Activated T-helper 1 cell treated with anti-CD3 and anti-CD28 coated beads, Interleukin-12 subunit alpha, Interleukin-12 subunit beta, Interleukin-2, Interleukin-4 antibody, amounts not matched to agents 30 ng/mL and 10 ng/mL and 1 ng/mL, durations not matched to agents 14 hours and 24 hours and 36 hours (primary cell): ENCODE measurements at regions not wholly inside any gene's neighbourhood (a gene's known extent, or its start where the extent isn't known, plus 50 kb on each side); places are given as distances from the start of the nearest gene placed in this dataset.

Experiments
- DNase-seq: peaks from one replicate; pipeline ENCODE4 v3.0.0; 2021; ENCODE audit warnings: low spot score
- H3K27ac Mint-ChIP-seq: one replicate; pipeline ENCODE4 v1.8.0; 2021; ENCODE audit warnings: mild to moderate bottlenecking, mixed read lengths
- H3K27me3 Mint-ChIP-seq: one replicate; pipeline ENCODE4 v1.8.0; 2022; ENCODE audit warnings: mild to moderate bottlenecking, moderate library complexity, mixed read lengths; ENCODE audit not compliant: insufficient read depth
- H3K36me3 Mint-ChIP-seq: one replicate; pipeline ENCODE4 v1.8.0; 2021; ENCODE audit warnings: low read depth, mixed read lengths
- H3K4me1 Mint-ChIP-seq: one replicate; pipeline ENCODE4 v1.8.0; 2021; ENCODE audit warnings: low read depth, mixed read lengths
- H3K4me3 Mint-ChIP-seq: one replicate; pipeline ENCODE4 v1.8.0; 2021; ENCODE audit warnings: mild to moderate bottlenecking, moderate library complexity, mixed read lengths
- H3K9me3 Mint-ChIP-seq: one replicate; pipeline ENCODE4 v1.8.0; 2021; ENCODE audit warnings: mixed read lengths
- intact Hi-C: fragments of 100-400 bp; cut with micrococcal nuclease; formaldehyde crosslinking; loops from one replicate; pipeline ENCODE4 v1.15.1; 2024

- H3K4me1 Mint-ChIP-seq: no peaks in the 10 kb centered on the region
- no peak for DNase-seq
- peaks cover 2% of the 10 kb centered on the region for H3K27me3 Mint-ChIP-seq
- no peak overlapping the region for H3K4me3 Mint-ChIP-seq
- H3K36me3 Mint-ChIP-seq: no peaks in the 10 kb centered on the region
- intact Hi-C loops: no loop called here
- no peak overlapping the region for H3K27ac Mint-ChIP-seq
- no peaks in the 10 kb centered on the region for H3K9me3 Mint-ChIP-seq
Observed at GRCh38 chr10:94213001-94213530, 149.7 kb downstream of the NOC3L start.

DNA sequence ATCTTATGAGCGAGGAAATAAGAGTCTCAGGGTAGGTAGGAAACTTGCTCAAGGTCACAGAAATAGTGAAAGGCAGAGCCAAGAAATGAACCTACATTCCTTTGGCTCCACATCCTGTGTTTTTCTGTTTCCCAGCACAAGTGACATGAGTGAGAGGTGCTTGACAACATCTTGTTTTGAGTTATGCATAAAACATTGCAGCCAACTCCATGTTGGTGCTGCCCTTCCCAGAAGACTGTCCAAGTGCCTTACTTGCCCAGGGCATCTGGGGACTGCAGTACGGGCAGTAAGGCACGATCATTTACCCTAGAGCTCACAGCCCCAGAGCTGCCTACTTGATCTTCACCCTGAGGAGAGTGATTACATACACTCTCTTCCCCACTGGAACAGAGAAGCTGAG is 148.8 kb downstream of the NOC3L start:
- no peak overlapping the region for H3K27ac Mint-ChIP-seq
- H3K36me3 Mint-ChIP-seq: no peaks in the 10 kb centered on the region
- H3K4me3 Mint-ChIP-seq: no peak overlapping the region
- intact Hi-C loops: no loop called here
- H3K27me3 Mint-ChIP-seq: peaks cover 5% of the 10 kb centered on the region
- DNase-seq: no peak
- no peaks in the 10 kb centered on the region for H3K9me3 Mint-ChIP-seq
- H3K4me1 Mint-ChIP-seq: no peaks in the 10 kb centered on the region

DNA sequence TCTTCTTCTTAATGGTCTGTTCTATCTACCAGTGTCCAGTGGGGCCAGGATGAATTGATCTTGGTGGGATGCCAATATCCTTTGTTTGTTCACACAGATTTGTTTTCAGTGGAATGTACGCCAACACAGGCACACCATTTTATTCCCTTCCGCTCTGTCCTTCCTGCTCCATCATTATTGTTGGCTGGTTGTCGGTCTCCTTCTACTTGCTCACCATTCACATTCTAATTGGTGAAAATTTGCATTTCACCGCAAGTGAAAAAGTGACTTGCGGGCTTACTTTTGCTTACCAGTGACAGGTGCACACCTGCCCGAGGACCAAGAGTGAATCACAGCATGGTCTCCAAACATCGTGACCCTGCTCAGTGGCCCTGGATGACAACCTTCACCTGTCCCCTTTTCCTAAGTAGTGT is 148.3 kb downstream of the NOC3L start:
- peaks cover 5% of the 10 kb centered on the region for H3K27me3 Mint-ChIP-seq
- DNase-seq: no peak
- no peak overlapping the region for H3K27ac Mint-ChIP-seq
- intact Hi-C loops: no loop called here
- no peaks in the 10 kb centered on the region for H3K4me1 Mint-ChIP-seq
- H3K4me3 Mint-ChIP-seq: no peak overlapping the region
- no peaks in the 10 kb centered on the region for H3K9me3 Mint-ChIP-seq
- H3K36me3 Mint-ChIP-seq: no peaks in the 10 kb centered on the region

DNA sequence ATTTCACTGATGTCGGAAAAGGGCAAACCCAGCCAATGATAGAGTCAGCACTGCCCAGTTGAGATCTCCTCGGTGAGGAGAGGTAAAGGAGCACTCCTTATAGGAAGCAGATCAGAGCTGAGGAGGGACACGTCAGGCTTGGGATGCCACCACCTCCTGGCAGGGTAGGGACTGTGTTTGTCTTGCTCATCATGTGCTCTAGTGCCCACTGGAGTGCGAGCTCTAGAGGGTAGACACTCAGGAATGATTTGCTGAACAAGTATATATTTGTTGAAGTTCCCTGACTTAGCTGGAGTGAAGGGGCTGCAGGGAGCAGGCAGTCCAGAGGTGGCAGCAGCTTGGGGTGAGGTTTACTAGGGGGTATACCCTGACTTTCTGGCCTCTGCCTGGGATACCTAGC is 146.5 kb downstream of the NOC3L start:
- intact Hi-C loops: no loop called here
- peaks cover 5% of the 10 kb centered on the region for H3K27me3 Mint-ChIP-seq
- H3K27ac Mint-ChIP-seq: no peak overlapping the region
- DNase-seq: no peak
- no peaks in the 10 kb centered on the region for H3K4me1 Mint-ChIP-seq
- no peak overlapping the region for H3K4me3 Mint-ChIP-seq
- H3K36me3 Mint-ChIP-seq: no peaks in the 10 kb centered on the region
- no peaks in the 10 kb centered on the region for H3K9me3 Mint-ChIP-seq

DNA sequence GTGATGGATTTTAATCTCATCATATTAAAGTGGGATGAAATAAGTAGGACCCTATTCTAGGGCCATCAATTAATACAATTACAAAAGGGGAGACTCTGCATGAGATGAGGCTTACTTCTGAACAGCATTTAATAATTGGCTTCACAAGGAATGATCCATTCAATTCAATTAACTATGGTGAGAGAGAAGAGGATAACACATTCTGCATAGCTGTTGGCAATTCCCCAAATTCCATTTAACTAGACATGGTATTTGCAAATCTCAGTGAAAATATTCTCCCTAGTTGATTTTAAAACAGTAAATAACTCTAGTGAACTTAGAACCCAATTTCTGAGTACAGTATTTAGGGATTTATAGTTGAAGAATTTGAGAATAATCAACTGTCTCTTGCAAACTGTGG is 145.3 kb downstream of the NOC3L start:
- no peaks in the 10 kb centered on the region for H3K36me3 Mint-ChIP-seq
- intact Hi-C loops: no loop called here
- DNase-seq: no peak
- peaks cover 5% of the 10 kb centered on the region for H3K27me3 Mint-ChIP-seq
- no peaks in the 10 kb centered on the region for H3K9me3 Mint-ChIP-seq
- H3K4me1 Mint-ChIP-seq: no peaks in the 10 kb centered on the region
- H3K27ac Mint-ChIP-seq: no peak overlapping the region
- H3K4me3 Mint-ChIP-seq: no peak overlapping the region

- Mint-ChIP-seq H3K36me3 (no peaks in the 10 kb centered on the region), H3K27me3 (peaks cover 5% of the 10 kb centered on the region), H3K27ac (no peak overlapping the region), H3K9me3 (no peaks in the 10 kb centered on the region), H3K4me3 (no peak overlapping the region), H3K4me1 (no peaks in the 10 kb centered on the region)
- DNase-seq: no peak
- intact Hi-C loops: no loop called here
Observed at GRCh38 chr10:94218493-94219183, 144.1 kb downstream of the NOC3L start.

GRCh38 chr10:94219829-94220228 is 142.9 kb downstream of the NOC3L start:
- Mint-ChIP-seq H3K27me3 (peaks cover 5% of the 10 kb centered on the region), H3K4me1 (no peaks in the 10 kb centered on the region), H3K27ac (no peak overlapping the region), H3K36me3 (no peaks in the 10 kb centered on the region), H3K9me3 (no peaks in the 10 kb centered on the region), H3K4me3 (no peak overlapping the region)
- intact Hi-C loops: no loop called here
- no peak for DNase-seq

GRCh38 chr10:94220717-94221116 is 142.0 kb downstream of the NOC3L start:
- Mint-ChIP-seq H3K27me3 (peaks cover 3% of the 10 kb centered on the region), H3K9me3 (no peaks in the 10 kb centered on the region), H3K4me1 (no peaks in the 10 kb centered on the region), H3K4me3 (no peak overlapping the region), H3K36me3 (no peaks in the 10 kb centered on the region), H3K27ac (no peak overlapping the region)
- intact Hi-C loops: no loop called here
- DNase-seq: no peak

DNA sequence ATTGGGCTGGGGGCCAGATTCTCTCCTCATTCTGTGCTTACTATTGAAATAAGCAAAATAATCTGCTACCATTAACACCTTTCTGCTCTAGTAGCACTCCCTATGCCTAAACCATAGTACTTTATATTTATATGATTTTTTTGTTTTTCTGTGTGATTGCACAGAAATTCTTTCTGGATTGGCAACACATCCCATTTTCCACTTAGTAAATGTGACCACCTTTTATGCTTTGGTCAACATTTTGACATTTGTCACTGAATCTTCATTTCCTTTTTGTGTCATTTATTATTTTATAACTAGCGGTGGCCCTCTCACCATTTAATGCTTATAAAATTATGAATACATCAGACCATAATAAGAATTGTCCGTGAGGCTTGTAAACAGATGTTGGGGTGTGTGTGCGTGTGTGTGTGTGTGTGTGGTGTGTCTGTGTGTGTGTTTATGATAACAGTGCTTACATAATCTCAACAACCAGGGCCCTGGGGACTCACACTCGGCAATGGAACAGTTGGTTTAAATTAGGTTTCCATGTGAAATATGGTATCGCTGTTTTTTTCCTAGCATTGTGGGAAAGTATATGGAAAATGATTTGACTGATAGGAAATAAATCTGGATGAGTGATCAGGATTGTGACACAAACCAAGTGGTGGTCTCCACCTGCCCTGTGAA is 138.9 kb downstream of the NOC3L start:
- DNase-seq: no peak
- Mint-ChIP-seq H3K4me1 (no peaks in the 10 kb centered on the region), H3K9me3 (no peaks in the 10 kb centered on the region), H3K4me3 (no peak overlapping the region), H3K27ac (no peak overlapping the region), H3K27me3 (no peaks in the 10 kb centered on the region), H3K36me3 (no peaks in the 10 kb centered on the region)
- intact Hi-C loops: no loop called here

DNA sequence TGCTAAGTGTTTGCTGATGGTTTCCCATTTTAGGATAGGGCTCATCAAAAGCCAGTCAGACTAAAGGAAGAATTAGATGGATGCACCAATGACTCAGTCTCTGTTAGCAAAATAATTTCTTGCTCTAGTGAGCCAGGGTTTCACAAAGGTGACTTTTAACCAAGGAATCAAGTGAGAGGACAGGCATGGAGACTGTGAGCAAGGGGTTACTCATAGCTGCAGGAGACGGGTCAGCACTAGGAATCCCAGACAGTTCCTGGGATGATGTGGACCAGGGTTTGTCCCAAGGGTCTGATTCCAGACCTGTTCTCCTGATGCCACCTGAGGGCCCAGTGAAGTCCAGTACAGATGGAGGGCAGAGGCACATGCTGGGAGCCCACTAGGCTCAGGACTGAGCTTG is 138.1 kb downstream of the NOC3L start:
- H3K27me3 Mint-ChIP-seq: no peaks in the 10 kb centered on the region
- no peak for DNase-seq

GRCh38 chr10:94225589-94225988 is 137.2 kb downstream of the NOC3L start:
- intact Hi-C loops: no loop called here
- no peak for DNase-seq
- no peak overlapping the region for H3K27ac Mint-ChIP-seq
- no peak overlapping the region for H3K4me3 Mint-ChIP-seq
- no peaks in the 10 kb centered on the region for H3K27me3 Mint-ChIP-seq
- H3K4me1 Mint-ChIP-seq: no peaks in the 10 kb centered on the region
- no peaks in the 10 kb centered on the region for H3K36me3 Mint-ChIP-seq
- no peaks in the 10 kb centered on the region for H3K9me3 Mint-ChIP-seq

More for the DNA sequence above, 138.1 kb downstream of the NOC3L start:
- Mint-ChIP-seq H3K27ac (no peak overlapping the region), H3K36me3 (no peaks in the 10 kb centered on the region), H3K4me1 (no peaks in the 10 kb centered on the region), H3K9me3 (no peaks in the 10 kb centered on the region), H3K4me3 (no peak overlapping the region)
- intact Hi-C loops: no loop called here

DNA sequence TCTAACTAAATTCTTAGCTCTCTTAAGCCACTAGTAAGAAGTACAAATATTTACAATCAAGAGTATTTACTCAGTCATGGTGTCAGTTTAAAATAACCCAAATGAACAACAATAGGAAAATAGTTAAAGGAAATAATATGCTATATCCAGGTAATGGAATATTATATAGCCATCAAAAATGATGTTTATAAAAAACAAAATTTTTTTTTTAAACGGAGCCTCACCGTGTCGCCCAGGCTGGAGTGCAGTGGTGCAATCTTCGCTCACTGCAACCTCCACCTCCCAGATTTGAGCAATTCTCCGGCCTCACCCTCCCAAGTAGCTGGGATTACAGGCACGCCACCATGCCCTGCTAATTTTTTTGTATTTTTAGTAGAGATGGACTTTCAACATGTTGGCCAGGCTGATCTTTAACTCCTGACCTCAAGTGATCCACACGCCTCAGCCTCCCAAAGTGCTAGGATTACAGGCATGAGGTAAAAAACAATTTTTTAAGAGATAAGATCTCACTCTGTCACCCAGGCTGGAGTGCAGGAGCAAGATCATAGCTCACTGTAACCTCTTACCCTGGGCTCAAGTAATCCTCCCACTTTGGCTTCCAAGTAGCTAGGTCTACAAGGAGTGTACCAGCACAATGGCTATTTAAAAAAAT is 132.5 kb downstream of the NOC3L start:
- Mint-ChIP-seq H3K4me1 (no peaks in the 10 kb centered on the region), H3K27ac (no peak overlapping the region), H3K4me3 (no peak overlapping the region), H3K27me3 (no peaks in the 10 kb centered on the region), H3K9me3 (no peaks in the 10 kb centered on the region), H3K36me3 (no peaks in the 10 kb centered on the region)
- no peak for DNase-seq
- intact Hi-C loops: no loop called here

GRCh38 chr10:94232711-94233383 is 129.9 kb downstream of the NOC3L start:
- no peak for DNase-seq
- Mint-ChIP-seq H3K4me3 (no peak overlapping the region), H3K36me3 (no peaks in the 10 kb centered on the region)

More at GRCh38 chr10:94232711-94233383, 129.9 kb downstream of the NOC3L start:
- intact Hi-C loops: no loop called here
- Mint-ChIP-seq H3K27me3 (peaks cover 3% of the 10 kb centered on the region), H3K4me1 (no peaks in the 10 kb centered on the region), H3K9me3 (no peaks in the 10 kb centered on the region), H3K27ac (no peak overlapping the region)
